ENCODE measurements at regions not wholly inside any gene's neighbourhood (a gene's known extent, or its start where the extent isn't known, plus 50 kb on each side); places are given as distances from the start of the nearest gene placed in this dataset.
"Not testable (repeated sequence)": the region's sequence is repeated elsewhere in the genome, so short reads cannot be mapped to it uniquely, and the experiment has no call there.

GRCh38 chr22:46040471-46041465 lies 63.8 kb upstream of the WNT7B start:
- DNase-seq: no peak

- DNase-seq: no peak
These were observed 64.7 kb upstream of the WNT7B start for GRCh38 chr22:46041642-46042041.

- no peak for DNase-seq
These were observed 65.8 kb upstream of the WNT7B start for GRCh38 chr22:46042786-46043185.

GRCh38 chr22:46043339-46043738 lies 66.4 kb upstream of the WNT7B start:
- no peak for DNase-seq

- peak; percentile 55 to 57 for DNase-seq
These were observed 67.1 kb upstream of the WNT7B start for GRCh38 chr22:46043816-46044620.

GRCh38 chr22:46044621-46045458 lies 67.9 kb upstream of the WNT7B start:
- no peak for DNase-seq

- no peak for DNase-seq
These were observed 68.7 kb upstream of the WNT7B start for GRCh38 chr22:46045459-46046298.

GRCh38 chr22:46046299-46046685 lies 69.3 kb upstream of the WNT7B start:
- DNase-seq: no peak

- no peak for DNase-seq
These were observed 70.3 kb upstream of the WNT7B start for GRCh38 chr22:46047226-46047625.

GRCh38 chr22:46047841-46048595 lies 71.1 kb upstream of the WNT7B start:
- no peak for DNase-seq

GRCh38 chr22:46048661-46049060 lies 71.7 kb upstream of the WNT7B start:
- DNase-seq: not testable (repeated sequence)

- no peak for DNase-seq
These were observed 72.9 kb upstream of the WNT7B start for GRCh38 chr22:46049726-46050450.

- DNase-seq: no peak
These were observed 73.5 kb upstream of the WNT7B start for GRCh38 chr22:46050451-46050845.

- DNase-seq: no peak
These were observed 74.1 kb upstream of the WNT7B start for GRCh38 chr22:46050916-46051614.

- DNase-seq: no peak
These were observed 74.7 kb upstream of the WNT7B start for GRCh38 chr22:46051646-46052045.

- no peak for DNase-seq
These were observed 75.4 kb upstream of the WNT7B start for GRCh38 chr22:46052331-46052771.

- peak; percentile 52 to 60 for DNase-seq
These were observed 76.0 kb upstream of the WNT7B start for GRCh38 chr22:46052801-46053562.

GRCh38 chr22:46053563-46054090 lies 76.7 kb upstream of the WNT7B start:
- peak; percentile 66 to 77 for DNase-seq
